ENCODE measurements at regions not wholly inside any gene's neighbourhood (a gene's known extent, or its start where the extent isn't known, plus 50 kb on each side); places are given as distances from the start of the nearest gene placed in this dataset.

GRCh38 chr2:67516362-67516761 is 119.2 kb downstream of the ETAA1 start:
- DNase-seq (ENCODE audit: extremely low read depth in 1 of 2, low read depth in 1 of 2), result no peak

- no peak for DNase-seq (ENCODE audit: extremely low read depth in 1 of 2, low read depth in 1 of 2)
Measured at GRCh38 chr2:67516899-67517530, 119.9 kb downstream of the ETAA1 start.

GRCh38 chr2:67522148-67522547 is 125.0 kb downstream of the ETAA1 start:
- DNase-seq (ENCODE audit: extremely low read depth in 1 of 2, low read depth in 1 of 2), result no peak

GRCh38 chr2:67524213-67524612 is 127.1 kb downstream of the ETAA1 start:
- no peak for DNase-seq (ENCODE audit: extremely low read depth in 1 of 2, low read depth in 1 of 2)

DNA sequence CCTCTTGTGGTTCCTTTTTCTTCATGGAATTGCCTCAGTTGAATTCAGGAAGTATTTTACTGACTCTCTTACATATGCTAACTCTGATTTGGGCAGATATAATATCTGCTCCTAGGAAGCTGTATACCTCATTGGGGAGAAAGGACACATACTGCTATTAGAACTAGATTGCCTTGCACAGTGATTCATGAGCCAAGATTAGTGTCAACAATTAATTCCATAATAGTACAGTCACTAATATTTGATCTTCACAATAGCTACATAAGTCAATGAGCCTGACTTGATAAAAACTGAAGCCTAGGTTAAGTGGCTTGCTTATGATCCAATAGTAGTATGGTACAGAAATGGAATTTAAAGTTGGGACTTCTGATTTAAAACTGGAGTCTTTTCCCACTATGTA is 127.6 kb downstream of the ETAA1 start:
- no peak for DNase-seq (ENCODE audit: extremely low read depth in 1 of 2, low read depth in 1 of 2)

DNA sequence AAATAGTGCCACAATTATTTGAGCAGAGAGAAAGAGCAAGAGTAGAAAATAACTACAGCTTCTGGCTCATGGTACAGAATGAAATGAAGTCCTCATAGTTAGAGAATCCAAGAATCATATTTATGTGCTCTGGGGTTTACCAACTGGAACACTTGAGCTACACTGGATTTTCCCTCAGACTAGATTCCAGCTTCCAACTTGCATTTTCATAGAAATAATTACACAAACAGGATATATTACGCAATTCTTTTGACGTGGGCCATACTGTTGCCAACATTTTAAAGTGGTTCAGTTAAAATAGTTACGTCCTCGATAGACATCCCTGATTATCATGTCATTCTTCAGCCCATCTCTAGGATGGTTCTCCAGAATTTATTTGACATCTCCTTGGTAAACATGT is 129.2 kb downstream of the ETAA1 start:
- DNase-seq (ENCODE audit: extremely low read depth in 1 of 2, low read depth in 1 of 2), result no peak

DNA sequence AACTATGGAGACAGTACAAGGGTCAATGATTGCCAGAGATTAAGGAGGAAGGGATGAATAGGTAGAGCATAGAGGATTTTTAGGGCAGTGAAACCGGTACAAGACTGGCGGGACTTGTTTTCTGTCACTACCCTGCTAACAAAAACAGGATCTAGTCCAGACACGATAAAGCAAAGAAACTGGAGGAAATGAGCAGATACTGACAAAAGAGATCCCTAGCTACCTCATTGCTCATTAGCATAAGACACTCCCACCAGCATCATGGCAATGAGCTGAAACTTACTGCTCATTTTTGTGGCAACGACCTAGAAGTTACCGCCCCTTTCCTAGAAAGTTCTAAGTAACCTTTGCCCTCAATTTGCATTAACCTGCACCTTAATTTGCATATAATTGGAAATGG is 131.2 kb downstream of the ETAA1 start:
- no peak for DNase-seq (ENCODE audit: extremely low read depth in 1 of 2, low read depth in 1 of 2)

DNA sequence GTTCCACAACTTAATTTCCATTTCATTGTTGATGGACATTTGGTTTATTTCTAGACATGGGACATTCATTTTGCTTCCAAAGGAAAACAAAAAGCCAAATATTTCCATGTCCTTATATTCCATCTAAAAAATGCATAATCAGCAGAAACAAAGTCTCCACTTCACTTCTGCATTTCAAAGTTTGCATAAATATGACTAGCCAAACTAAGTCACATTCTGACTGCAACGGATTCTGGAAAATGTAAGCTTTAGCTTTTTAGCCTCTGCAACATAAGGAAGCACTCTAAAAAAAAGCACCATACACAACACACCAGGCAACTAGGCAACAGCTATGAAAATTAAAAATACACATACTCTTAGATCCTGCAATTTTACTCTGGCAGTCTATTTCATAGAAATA is 135.3 kb downstream of the ETAA1 start:
- no peak for DNase-seq (ENCODE audit: extremely low read depth in 1 of 2, low read depth in 1 of 2)

DNA sequence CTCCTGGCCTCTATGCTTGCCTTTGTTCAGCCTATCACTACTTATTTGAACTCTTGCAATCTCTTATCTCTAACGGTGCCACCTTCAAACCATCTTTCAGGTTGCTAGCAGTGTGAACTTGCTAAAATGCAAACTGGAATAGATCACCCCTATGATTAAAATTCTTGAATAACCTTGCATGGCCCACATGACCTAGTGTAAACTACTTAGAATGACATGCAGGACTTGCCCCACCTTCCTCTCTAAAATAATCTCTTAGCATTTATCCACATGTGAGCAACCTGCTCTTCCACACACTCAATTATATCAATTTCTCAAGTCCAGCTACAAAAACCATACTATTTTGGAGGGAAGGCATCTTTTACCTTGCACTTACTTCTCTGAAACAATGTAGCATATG is 137.6 kb downstream of the ETAA1 start:
- DNase-seq (ENCODE audit: extremely low read depth in 1 of 2, low read depth in 1 of 2), result no peak

DNA sequence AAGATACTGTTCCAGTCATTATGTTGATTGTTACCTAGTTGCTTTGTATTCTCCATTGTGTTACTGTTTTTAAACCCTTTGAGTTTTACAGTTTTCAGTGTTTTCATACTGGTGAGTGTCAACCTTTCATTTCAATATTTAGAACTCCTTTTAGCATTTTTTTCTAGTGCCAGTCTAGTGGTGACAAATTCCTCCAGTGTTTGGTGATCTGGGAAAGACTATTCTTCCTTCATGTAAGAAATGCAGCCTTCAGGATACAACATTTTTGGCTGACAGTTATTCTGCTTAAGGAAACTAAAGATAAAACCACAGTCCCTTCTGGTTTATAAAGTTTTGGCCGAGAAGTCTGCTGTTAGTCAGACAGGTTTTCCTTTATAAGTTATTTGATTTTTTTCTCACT is 143.8 kb downstream of the ETAA1 start:
- DNase-seq (ENCODE audit: extremely low read depth in 1 of 2, low read depth in 1 of 2), result no peak

- DNase-seq (ENCODE audit: extremely low read depth in 1 of 2, low read depth in 1 of 2), result no peak
Measured at GRCh38 chr2:67544286-67544685, 147.2 kb downstream of the ETAA1 start.

- DNase-seq (ENCODE audit: extremely low read depth in 1 of 2, low read depth in 1 of 2), result no peak
Measured at GRCh38 chr2:67548317-67549201, 151.4 kb downstream of the ETAA1 start.

DNA sequence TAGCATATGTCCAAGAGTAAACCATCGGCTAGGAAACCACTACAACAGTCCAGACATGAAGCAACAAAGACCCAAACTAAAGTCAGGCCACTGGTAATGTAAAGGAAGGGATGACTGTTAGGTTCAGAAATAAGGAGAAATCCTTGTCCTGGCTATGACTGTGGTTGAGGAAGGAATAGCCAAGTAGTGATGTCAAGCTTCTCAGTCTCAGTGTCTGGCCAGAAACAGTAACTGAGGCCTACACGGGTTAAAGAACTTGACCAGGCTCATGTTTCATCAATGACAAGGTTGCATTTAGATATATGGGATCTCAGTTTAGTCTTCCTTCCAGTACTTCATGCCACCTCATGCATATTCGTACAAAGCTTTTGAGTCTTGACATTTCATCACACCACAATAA is 162.0 kb downstream of the ETAA1 start:
- no peak for DNase-seq (ENCODE audit: extremely low read depth in 1 of 2, low read depth in 1 of 2)

GRCh38 chr2:67560771-67561456 is 163.8 kb downstream of the ETAA1 start:
- DNase-seq (ENCODE audit: extremely low read depth in 1 of 2, low read depth in 1 of 2), result no peak

DNA sequence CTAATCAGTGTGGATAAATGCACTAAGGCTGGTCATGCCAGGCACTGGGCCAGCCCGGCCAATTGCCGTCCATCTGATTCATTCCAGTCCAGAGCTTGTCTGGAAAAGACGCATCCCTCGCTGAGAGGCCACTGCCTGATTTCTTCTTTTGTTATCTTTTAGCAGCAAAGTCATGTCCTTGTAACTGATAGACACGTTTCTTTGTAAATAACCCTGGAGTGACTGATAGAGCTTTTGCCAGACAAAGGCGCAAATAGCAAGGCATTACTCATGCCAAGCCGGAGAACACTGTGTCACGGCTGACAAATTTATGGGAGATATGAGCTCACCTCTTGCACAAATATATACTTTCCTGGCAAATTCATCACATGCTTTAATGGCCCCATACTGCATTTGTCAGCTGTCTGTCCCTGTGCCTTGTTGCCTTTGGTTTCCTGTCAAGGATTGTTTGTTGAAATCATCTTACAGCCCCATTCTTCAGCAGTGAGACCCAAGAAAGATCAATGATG is 164.4 kb downstream of the ETAA1 start:
- DNase-seq (ENCODE audit: extremely low read depth in 1 of 2, low read depth in 1 of 2), result no peak

DNA sequence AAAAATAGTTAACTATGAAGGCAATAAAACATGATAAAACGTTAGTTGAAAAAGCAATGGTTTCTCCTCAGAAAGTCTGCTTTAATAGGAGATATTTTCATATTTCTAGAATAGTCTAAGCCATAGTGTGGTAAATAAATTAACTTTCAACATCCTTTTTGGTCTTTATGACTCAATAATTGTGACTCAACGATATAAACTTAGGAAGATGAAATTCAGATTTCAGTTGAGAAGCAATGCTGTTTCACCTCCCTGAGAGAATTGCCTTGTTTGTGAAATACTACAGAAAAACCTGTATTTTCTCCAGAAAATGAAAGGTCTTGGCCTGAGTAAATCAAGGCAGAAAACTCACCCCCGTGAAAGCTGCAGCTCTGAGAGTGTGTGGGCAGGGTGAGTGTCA is 166.9 kb downstream of the ETAA1 start:
- no peak for DNase-seq (ENCODE audit: extremely low read depth in 1 of 2, low read depth in 1 of 2)

DNA sequence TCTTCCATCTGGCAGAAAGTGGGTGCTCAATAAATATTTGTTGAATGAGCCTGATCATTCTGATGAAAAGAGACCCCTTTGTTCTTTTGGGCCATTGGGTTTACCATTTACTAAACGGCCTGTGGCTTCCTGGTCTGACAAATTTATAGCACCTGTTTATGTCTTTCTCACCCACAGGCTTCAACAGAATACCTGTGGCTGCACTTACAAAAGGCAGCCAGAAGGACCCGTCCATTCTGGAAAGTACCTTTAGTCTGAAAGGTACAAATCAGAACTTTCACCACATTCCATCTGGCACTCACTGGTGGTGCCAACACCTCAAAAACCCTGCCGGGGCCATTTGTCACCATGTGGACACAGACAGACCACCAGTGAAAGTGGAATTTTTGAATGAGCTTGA is 167.5 kb downstream of the ETAA1 start:
- no peak for DNase-seq (ENCODE audit: extremely low read depth in 1 of 2, low read depth in 1 of 2)

- DNase-seq (ENCODE audit: extremely low read depth in 1 of 2, low read depth in 1 of 2), result no peak
Measured at GRCh38 chr2:67565262-67565661, 168.1 kb downstream of the ETAA1 start.

DNA sequence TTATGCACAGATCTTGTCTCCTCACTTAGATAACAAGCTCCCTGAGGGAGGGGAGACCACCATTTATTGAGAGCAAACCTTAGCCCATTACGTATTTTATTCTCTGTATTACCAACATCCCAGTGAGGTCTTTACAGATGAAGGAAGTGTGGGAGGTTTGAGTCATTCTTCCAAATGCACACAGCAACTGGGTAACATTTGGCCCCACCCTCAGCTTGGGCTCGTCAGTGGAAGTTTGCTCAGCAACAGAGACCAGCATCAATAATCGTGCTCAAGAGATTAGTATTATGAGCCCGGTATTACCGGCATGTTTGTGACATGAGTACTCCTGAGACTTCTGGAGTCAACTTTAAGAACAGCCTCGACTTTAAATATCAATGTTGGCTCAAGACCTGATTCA is 168.6 kb downstream of the ETAA1 start:
- DNase-seq (ENCODE audit: extremely low read depth in 1 of 2, low read depth in 1 of 2), result no peak

DNA sequence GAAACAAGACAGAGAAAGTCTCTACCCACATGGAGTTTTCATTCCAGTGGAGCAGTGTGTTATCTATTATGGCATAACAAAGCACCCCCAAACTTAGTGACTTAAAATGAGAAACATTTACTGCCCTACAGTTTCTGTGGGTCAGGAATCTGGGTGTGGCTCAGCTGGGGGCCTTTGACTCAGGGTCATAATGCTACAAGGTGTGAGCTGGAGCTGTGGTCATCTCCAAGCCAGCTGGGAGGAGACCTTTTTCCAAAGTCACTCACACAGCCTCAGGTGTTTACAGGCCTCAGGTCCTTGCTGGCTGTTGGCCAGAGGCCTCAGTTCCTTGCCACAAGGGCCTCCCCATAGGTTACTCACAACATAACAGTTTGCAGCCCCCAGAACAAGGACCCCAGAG is 169.2 kb downstream of the ETAA1 start:
- DNase-seq (ENCODE audit: extremely low read depth in 1 of 2, low read depth in 1 of 2), result no peak

DNA sequence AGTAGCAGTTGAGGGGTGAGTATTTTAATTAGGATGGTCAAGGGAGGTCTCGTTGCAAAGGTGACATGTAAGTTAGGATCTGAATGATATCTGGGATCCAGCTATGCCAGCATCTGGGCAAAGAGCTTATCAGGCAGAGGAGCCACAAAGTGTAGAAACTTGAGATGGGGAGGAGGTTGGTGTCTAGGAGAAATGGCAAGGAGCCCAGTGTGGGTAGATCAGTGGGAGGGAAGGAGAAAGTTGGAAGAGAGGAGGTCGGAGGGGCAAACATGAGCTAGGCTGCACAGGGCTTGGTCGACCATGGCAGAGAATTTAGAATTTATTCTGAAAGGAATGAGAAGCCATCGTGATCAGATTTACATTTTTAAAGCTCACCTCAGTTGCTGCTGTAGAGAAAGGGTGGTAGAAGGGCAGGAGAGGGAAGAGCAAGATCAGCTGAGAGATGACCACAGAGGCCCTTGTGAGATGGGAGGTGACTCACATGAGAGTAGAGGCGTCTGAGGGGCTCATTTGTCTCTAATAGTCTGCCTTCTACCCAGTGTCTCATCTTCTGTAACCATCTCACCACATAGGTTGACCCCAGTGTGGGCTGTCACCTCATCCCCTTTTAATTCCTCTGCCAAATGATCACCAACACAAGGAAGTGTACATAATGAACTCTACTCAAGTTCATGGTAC is 170.0 kb downstream of the ETAA1 start:
- DNase-seq (ENCODE audit: extremely low read depth in 1 of 2, low read depth in 1 of 2), result no peak
